T-helper 1 cell (primary cell): ENCODE measurements at regions not wholly inside any gene's neighbourhood (a gene's known extent, or its start where the extent isn't known, plus 50 kb on each side); places are given as distances from the start of the nearest gene placed in this dataset.
"Not testable (repeated sequence)": the region's sequence is repeated elsewhere in the genome, so short reads cannot be mapped to it uniquely, and the experiment has no call there.

Source experiments
- DNase-seq, 5 donors: peaks; one replicate each; pipeline ENCODE4 v3.0.0-alpha.2; 2012 to 2020

- no peak for DNase-seq
These were observed 655.2 kb upstream of the MAP3K7 start for GRCh38 chr6:91241946-91242613.

GRCh38 chr6:91240878-91241603, 654.2 kb upstream of the MAP3K7 start:
- no peak for DNase-seq

- DNase-seq: no peak
These were observed 634.3 kb upstream of the MAP3K7 start for GRCh38 chr6:91221072-91221720.

GRCh38 chr6:91213229-91213901, 626.5 kb upstream of the MAP3K7 start:
- no peak for DNase-seq

GRCh38 chr6:91198588-91199255, 611.9 kb upstream of the MAP3K7 start:
- DNase-seq: no peak

- no peak for DNase-seq
These were observed 609.9 kb upstream of the MAP3K7 start for GRCh38 chr6:91196729-91197128.

GRCh38 chr6:91193446-91193845, 606.6 kb upstream of the MAP3K7 start:
- no peak for DNase-seq

- DNase-seq: not testable (repeated sequence)
These were observed 603.2 kb upstream of the MAP3K7 start for GRCh38 chr6:91190041-91190440.

- no peak for DNase-seq
These were observed 598.2 kb upstream of the MAP3K7 start for GRCh38 chr6:91185072-91185471.

GRCh38 chr6:91181416-91181815, 594.5 kb upstream of the MAP3K7 start:
- no peak for DNase-seq

GRCh38 chr6:91173651-91174050, 586.8 kb upstream of the MAP3K7 start:
- DNase-seq: no peak

GRCh38 chr6:91173186-91173585, 586.3 kb upstream of the MAP3K7 start:
- DNase-seq: no peak

GRCh38 chr6:91171754-91172462, 585.0 kb upstream of the MAP3K7 start:
- DNase-seq: no peak

GRCh38 chr6:91167846-91168245, 581.0 kb upstream of the MAP3K7 start:
- DNase-seq: no peak

- no peak for DNase-seq
These were observed 579.6 kb upstream of the MAP3K7 start for GRCh38 chr6:91166271-91167046.

GRCh38 chr6:91164105-91164504, 577.2 kb upstream of the MAP3K7 start:
- no peak for DNase-seq

GRCh38 chr6:91161246-91161645, 574.4 kb upstream of the MAP3K7 start:
- no peak for DNase-seq

- DNase-seq: no peak
These were observed 568.4 kb upstream of the MAP3K7 start for GRCh38 chr6:91155129-91155785.

- DNase-seq: no peak
These were observed 566.0 kb upstream of the MAP3K7 start for GRCh38 chr6:91152824-91153223.

- no peak for DNase-seq
These were observed 563.3 kb upstream of the MAP3K7 start for GRCh38 chr6:91149956-91150705.
